ENCODE measurements at regions not wholly inside any gene's neighbourhood (a gene's known extent, or its start where the extent isn't known, plus 50 kb on each side); places are given as distances from the start of the nearest gene placed in this dataset.

- ATAC-seq, result no peak
- no peaks in the 10 kb centered on the region for H3K36me3 ChIP-seq
Measured at GRCh38 chr2:234195516-234195915, 145.0 kb downstream of the SPP2 start.

GRCh38 chr2:234193977-234194563 is 143.6 kb downstream of the SPP2 start:
- Histone ChIP-seq H3K27me3 (peaks cover 30% of the 10 kb centered on the region), H3K27ac (no peak overlapping the region), H3K4me1 (no peaks in the 10 kb centered on the region), H3K36me3 (no peaks in the 10 kb centered on the region), H3K9me3 (no peaks in the 10 kb centered on the region), H3K4me3 (no peak overlapping the region)
- TF ChIP-seq POLR2AphosphoS5 (IDR thresholded peaks at IDR 0.05), result no peak
- TF ChIP-seq CTCF (IDR thresholded peaks at IDR 0.05), result no peak
- TF ChIP-seq EP300 (IDR thresholded peaks at IDR 0.05), result no peak
- TF ChIP-seq POLR2A (IDR thresholded peaks at IDR 0.05), result no peak
- ATAC-seq, result no peak
- 30 to 43% methylated on average over 7 of the region's 7 CpGs for WGBS, 2 donors (ENCODE audit: low coverage in 1 of 2)

More at GRCh38 chr2:234195516-234195915, 145.0 kb downstream of the SPP2 start:
- no peak overlapping the region for H3K27ac ChIP-seq
- no peak for TF ChIP-seq POLR2A (IDR thresholded peaks at IDR 0.05)
- no peak for TF ChIP-seq EP300 (IDR thresholded peaks at IDR 0.05)
- no peak for TF ChIP-seq CTCF (IDR thresholded peaks at IDR 0.05)
- no peak for TF ChIP-seq POLR2AphosphoS5 (IDR thresholded peaks at IDR 0.05)
- H3K4me1 ChIP-seq, result no peaks in the 10 kb centered on the region
- H3K9me3 ChIP-seq, result no peaks in the 10 kb centered on the region
- H3K4me3 ChIP-seq, result no peak overlapping the region
- peaks cover 17% of the 10 kb centered on the region for H3K27me3 ChIP-seq
- WGBS, 2 donors (ENCODE audit: low coverage in 1 of 2), result 64 to 89% methylated on average over 2 of the region's 2 CpGs

DNA sequence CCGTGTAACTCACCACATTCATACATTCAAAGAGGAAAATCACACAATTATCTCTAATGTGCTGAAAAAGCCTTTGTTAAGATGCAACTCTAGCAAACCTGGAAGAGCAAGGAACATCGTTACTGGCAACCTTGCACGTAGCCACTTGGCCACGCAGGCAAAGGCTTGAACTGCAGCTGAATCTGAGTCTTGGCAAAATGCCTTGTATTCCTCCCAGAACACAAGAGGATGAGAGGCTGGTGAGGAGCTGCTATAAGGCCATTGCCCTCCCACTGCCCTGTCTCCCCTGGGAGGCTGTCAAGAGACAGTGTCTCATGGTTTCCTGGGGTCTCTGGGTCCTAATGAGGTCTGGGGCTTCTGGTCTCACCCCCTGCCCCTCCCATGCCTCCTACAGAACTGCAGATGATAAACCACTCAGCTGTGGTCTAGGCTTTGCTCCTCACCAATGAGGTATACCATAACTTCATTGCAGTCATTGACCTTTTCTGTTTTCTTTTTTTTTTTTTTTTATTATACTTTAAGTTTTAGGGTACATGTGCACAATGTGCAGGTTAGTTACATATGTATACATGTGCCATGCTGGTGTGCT is 141.4 kb downstream of the SPP2 start:
- no peaks in the 10 kb centered on the region for H3K9me3 ChIP-seq
- H3K4me1 ChIP-seq, result no peaks in the 10 kb centered on the region
- H3K4me3 ChIP-seq, result no peak overlapping the region
- no peak overlapping the region for H3K27ac ChIP-seq
- no peak for ATAC-seq
- TF ChIP-seq POLR2A (IDR thresholded peaks at IDR 0.05), result no peak
- no peak for TF ChIP-seq EP300 (IDR thresholded peaks at IDR 0.05)
- TF ChIP-seq CTCF (IDR thresholded peaks at IDR 0.05), result no peak
- TF ChIP-seq POLR2AphosphoS5 (IDR thresholded peaks at IDR 0.05), result no peak
- 46 to 50% methylated on average over 4 of the region's 4 CpGs for WGBS, 2 donors (ENCODE audit: low coverage in 1 of 2)
- H3K27me3 ChIP-seq, result peaks cover 41% of the 10 kb centered on the region
- H3K36me3 ChIP-seq, result no peaks in the 10 kb centered on the region

DNA sequence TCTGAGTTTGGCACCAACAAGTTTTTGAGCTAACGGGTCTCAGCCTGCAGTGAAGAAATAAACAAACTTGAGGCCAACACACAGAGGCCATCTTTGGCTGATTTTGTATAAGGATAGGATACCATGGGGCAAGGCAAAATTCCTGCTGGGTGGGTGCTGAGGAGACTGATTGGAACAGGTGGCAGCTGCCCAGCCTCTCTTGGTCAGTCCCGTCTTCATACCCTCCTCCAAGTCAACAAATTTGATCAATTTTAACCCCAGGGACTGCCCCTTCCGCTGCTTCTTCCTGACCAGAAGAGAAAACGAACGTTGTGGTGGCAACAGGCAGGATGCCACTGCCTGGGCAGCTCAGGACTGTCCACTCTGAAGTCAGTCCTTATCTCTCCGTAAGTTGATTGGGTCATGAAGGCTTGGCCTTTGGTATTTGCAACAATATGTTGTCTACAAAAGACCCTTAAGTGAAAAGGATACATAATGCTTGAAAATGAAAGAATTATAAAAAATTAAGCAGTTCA is 139.3 kb downstream of the SPP2 start:
- no peaks in the 10 kb centered on the region for H3K9me3 ChIP-seq
- H3K27me3 ChIP-seq, result peaks cover 43% of the 10 kb centered on the region
- ATAC-seq, result no peak
- no peaks in the 10 kb centered on the region for H3K4me1 ChIP-seq
- no peaks in the 10 kb centered on the region for H3K36me3 ChIP-seq
- TF ChIP-seq CTCF (IDR thresholded peaks at IDR 0.05) (no peak), POLR2A (IDR thresholded peaks at IDR 0.05) (no peak), POLR2AphosphoS5 (IDR thresholded peaks at IDR 0.05) (no peak)
- WGBS, 2 donors (ENCODE audit: low coverage in 1 of 2), result 46 to 47% methylated on average over 2 to 6 of the region's 6 CpGs
- no peak overlapping the region for H3K4me3 ChIP-seq
- H3K27ac ChIP-seq, result no peak overlapping the region

DNA sequence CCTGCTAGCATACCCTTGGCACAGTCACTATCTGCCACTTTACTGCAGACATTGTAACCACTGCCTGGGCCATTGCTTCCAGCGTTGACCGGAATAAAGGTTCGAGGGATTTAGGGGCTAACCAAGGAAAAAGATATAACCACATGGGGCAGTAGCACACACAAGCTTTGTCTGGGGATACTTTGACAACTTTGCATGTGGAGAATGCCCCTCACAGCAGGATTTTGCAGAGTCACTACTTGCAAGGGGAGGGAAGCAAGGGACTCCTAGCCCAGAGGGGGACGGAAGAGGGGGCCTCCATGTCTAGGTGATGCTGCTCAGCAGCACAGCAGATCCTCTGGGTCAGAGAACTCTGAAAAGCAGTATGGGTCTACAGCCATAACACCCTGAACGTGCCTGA is 138.7 kb downstream of the SPP2 start:
- no peak overlapping the region for H3K27ac ChIP-seq
- H3K4me1 ChIP-seq, result no peaks in the 10 kb centered on the region
- ATAC-seq, result no peak
- no peaks in the 10 kb centered on the region for H3K36me3 ChIP-seq
- peaks cover 47% of the 10 kb centered on the region for H3K27me3 ChIP-seq
- H3K9me3 ChIP-seq, result no peaks in the 10 kb centered on the region
- TF ChIP-seq CTCF (IDR thresholded peaks at IDR 0.05), result no peak
- TF ChIP-seq POLR2A (IDR thresholded peaks at IDR 0.05), result no peak
- TF ChIP-seq EP300 (IDR thresholded peaks at IDR 0.05), result no peak
- no peak for TF ChIP-seq POLR2AphosphoS5 (IDR thresholded peaks at IDR 0.05)
- WGBS, 2 donors (ENCODE audit: low coverage in 1 of 2), result 65 to 82% methylated on average over 2 to 4 of the region's 5 CpGs
- H3K4me3 ChIP-seq, result no peak overlapping the region

All from gastroesophageal sphincter (tissue), 4 donors.